ES-I3 (cell line): ENCODE measurements at regions not wholly inside any gene's neighbourhood (a gene's known extent, or its start where the extent isn't known, plus 50 kb on each side); places are given as distances from the start of the nearest gene placed in this dataset.
"Not testable (repeated sequence)": the region's sequence is repeated elsewhere in the genome, so short reads cannot be mapped to it uniquely, and the experiment has no call there.

Experiments used
- H3K36me3 ChIP-seq: 2 replicates; pipeline ENCODE4 v1.6.1; 2013; ENCODE audit warnings: mild to moderate bottlenecking, low read length, control low read depth, moderate library complexity; ENCODE audit not compliant: insufficient read depth
- H3K4me1 ChIP-seq: 2 replicates; pipeline ENCODE4 v1.6.1; 2013; ENCODE audit warnings: mild to moderate bottlenecking, control low read depth, low read length; ENCODE audit not compliant: insufficient read depth
- H3K9ac ChIP-seq: 2 replicates; pipeline ENCODE4 v1.6.1; 2013; ENCODE audit warnings: low read depth, mild to moderate bottlenecking, low read length, moderate library complexity
- H3K9me3 ChIP-seq: 2 replicates; pipeline ENCODE4 v1.6.1; 2013; ENCODE audit warnings: mild to moderate bottlenecking, low read length, moderate library complexity; ENCODE audit not compliant: control insufficient read depth, insufficient read depth

GRCh38 chr1:10880063-10880462, 83.6 kb upstream of the CASZ1 start:
- H3K9me3 ChIP-seq = no peaks in the 10 kb centered on the region
- H3K4me1 ChIP-seq = no peaks in the 10 kb centered on the region
- H3K36me3 ChIP-seq = no peaks in the 10 kb centered on the region
- H3K9ac ChIP-seq = no peak overlapping the region

DNA sequence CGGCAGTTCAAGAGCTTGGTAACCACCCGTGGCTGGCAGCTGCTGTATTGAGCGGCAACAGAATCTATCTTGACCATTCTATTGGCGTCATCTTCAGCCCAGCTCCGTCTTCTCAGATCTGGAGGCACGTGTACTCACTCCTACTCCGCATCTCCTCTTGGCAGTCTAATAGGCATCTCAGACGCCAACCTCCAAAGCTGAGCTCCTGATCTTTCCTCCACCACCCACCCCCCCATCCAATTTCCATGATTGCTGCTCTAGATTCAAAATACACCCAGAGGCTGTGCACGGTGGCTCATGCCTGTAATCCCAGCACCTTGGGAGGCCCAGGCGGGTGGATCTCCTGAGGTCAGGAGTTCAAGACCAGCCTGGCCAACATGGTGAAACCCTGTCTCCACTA, 84.6 kb upstream of the CASZ1 start:
- no peak overlapping the region for H3K9ac ChIP-seq
- H3K4me1 ChIP-seq = no peaks in the 10 kb centered on the region
- H3K9me3 ChIP-seq = no peaks in the 10 kb centered on the region
- H3K36me3 ChIP-seq = no peaks in the 10 kb centered on the region

DNA sequence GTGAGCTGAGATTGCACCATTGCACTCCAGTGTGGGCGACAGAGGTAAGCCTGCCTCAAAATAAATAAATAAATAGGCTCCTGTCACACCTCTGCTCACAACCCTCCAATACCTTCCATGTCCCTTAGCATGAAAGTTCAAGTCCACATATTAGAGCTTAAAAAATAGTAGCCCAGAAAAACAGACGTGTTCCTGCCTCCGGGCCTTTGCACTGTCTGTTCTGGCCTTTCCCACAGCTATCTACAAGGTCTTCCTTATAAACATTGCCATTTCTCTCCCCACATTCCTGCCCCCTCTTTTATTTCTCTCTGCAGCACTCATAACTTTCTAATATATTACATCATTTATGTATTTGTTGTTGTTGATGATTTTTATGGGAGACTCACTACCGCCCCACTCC, 85.6 kb upstream of the CASZ1 start:
- Histone ChIP-seq H3K9ac (no peak overlapping the region), H3K4me1 (no peaks in the 10 kb centered on the region), H3K36me3 (no peaks in the 10 kb centered on the region), H3K9me3 (no peaks in the 10 kb centered on the region)

- H3K9me3 ChIP-seq, H3K36me3 ChIP-seq, H3K9ac ChIP-seq: not testable (repeated sequence)
- H3K4me1 ChIP-seq = peaks cover 19% of the 10 kb centered on the region; the same call in 1 of the 2 replicates
These were observed 90.6 kb upstream of the CASZ1 start for GRCh38 chr1:10887032-10887431.

- Histone ChIP-seq H3K36me3 (no peaks in the 10 kb centered on the region), H3K4me1 (peaks cover 19% of the 10 kb centered on the region; the same call in 1 of the 2 replicates), H3K9ac (peak overlapping the region; percentile 56; the same call in 1 of the 2 replicates), H3K9me3 (no peaks in the 10 kb centered on the region)
These were observed 91.8 kb upstream of the CASZ1 start for GRCh38 chr1:10888291-10888690.

GRCh38 chr1:10888791-10889649, 92.6 kb upstream of the CASZ1 start:
- Histone ChIP-seq H3K9ac (peak overlapping the region; percentile 56; the same call in 1 of the 2 replicates), H3K9me3 (no peaks in the 10 kb centered on the region), H3K4me1 (peaks cover 19% of the 10 kb centered on the region; the same call in 1 of the 2 replicates), H3K36me3 (no peaks in the 10 kb centered on the region)

GRCh38 chr1:10889650-10890353, 93.4 kb upstream of the CASZ1 start:
- Histone ChIP-seq H3K9me3 (no peaks in the 10 kb centered on the region), H3K4me1 (peaks cover 19% of the 10 kb centered on the region; the same call in 1 of the 2 replicates), H3K36me3 (no peaks in the 10 kb centered on the region), H3K9ac (no peak overlapping the region; the same call in 1 of the 2 replicates)

DNA sequence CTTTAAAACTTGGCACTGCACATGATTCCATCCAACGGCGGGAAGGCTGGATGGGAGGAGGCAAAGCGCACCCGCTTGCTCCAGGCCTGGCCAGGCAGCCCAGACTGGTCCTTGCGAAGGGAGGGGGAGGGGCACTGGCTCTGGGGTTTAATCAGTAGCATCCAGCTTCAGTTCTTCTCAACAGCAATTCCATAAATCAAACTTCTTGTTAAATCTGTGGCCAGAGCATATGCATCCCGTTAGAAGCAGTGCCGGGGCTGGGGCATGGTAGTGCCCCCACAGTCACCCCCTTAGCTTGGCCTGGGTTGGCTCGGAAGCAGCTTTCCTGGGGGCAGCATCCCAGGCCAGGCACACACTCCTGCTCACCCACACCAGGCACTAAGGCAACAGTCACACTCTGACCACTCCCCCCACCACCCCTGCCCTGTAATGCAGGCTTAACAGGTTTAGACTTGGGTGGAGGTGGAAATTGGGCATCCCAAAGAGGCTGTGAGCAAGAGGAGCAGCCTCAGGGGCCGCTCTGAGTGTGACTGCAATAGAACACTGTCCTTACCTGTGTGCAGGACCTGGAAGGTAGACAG, 94.1 kb upstream of the CASZ1 start:
- Histone ChIP-seq H3K36me3 (no peaks in the 10 kb centered on the region), H3K9ac (no peak overlapping the region), H3K9me3 (no peaks in the 10 kb centered on the region), H3K4me1 (peaks cover 19% of the 10 kb centered on the region; the same call in 1 of the 2 replicates)

DNA sequence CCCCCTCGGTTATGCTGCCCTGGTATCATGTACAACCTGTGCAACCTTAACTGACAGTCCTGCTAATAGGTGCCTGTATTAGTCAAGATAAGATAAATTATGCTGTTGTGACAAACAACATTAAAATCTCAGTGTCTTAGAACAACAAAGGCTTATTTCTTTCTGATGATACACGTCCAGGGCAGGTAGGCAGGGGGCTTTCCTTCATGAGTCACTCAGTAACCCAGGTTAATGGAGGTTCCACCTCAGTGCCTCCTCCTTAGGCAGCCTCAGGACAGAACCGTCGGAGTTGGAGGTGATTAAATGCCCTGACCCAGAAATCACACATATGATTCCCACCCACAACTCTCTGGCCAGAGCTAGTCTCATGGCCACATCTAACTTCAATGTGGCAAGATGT, 94.6 kb upstream of the CASZ1 start:
- Histone ChIP-seq H3K4me1 (peaks cover 19% of the 10 kb centered on the region; the same call in 1 of the 2 replicates), H3K9ac (no peak overlapping the region), H3K9me3 (no peaks in the 10 kb centered on the region), H3K36me3 (no peaks in the 10 kb centered on the region)

GRCh38 chr1:10892138-10893065, 96.0 kb upstream of the CASZ1 start:
- H3K4me1 ChIP-seq = peaks cover 19% of the 10 kb centered on the region; the same call in 1 of the 2 replicates
- no peaks in the 10 kb centered on the region for H3K9me3 ChIP-seq
- H3K36me3 ChIP-seq = no peaks in the 10 kb centered on the region
- no peak overlapping the region for H3K9ac ChIP-seq

DNA sequence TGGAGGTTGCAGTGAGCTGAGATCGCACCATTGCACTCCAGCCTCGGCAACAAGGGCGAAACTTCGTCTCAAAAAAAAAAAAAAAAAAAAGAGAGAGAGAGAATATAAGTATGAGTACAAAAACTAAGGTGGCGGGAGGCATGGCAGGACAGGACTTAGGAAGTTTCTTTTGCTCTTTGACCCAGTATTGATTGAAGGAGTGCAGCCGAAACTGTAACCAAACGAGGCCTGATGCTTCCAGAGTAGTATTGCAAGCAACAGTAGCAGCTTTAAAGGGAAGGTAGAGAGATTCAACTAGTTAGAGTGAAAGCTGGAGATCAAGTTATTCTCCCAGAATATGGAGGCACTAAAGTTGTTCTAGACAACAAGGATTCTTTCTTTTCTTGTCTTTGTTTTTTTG, 99.2 kb upstream of the CASZ1 start:
- H3K36me3 ChIP-seq = no peaks in the 10 kb centered on the region
- H3K4me1 ChIP-seq = peaks cover 21% of the 10 kb centered on the region
- H3K9me3 ChIP-seq = no peaks in the 10 kb centered on the region
- H3K9ac ChIP-seq = no peak overlapping the region

- Histone ChIP-seq H3K9ac (no peak overlapping the region), H3K36me3 (no peaks in the 10 kb centered on the region), H3K9me3 (no peaks in the 10 kb centered on the region), H3K4me1 (peaks cover 22% of the 10 kb centered on the region)
These were observed 100.2 kb upstream of the CASZ1 start for GRCh38 chr1:10896673-10897072.

- Histone ChIP-seq H3K36me3 (no peaks in the 10 kb centered on the region), H3K4me1 (peaks cover 30% of the 10 kb centered on the region), H3K9me3 (no peaks in the 10 kb centered on the region), H3K9ac (no peak overlapping the region)
These were observed 101.0 kb upstream of the CASZ1 start for GRCh38 chr1:10897321-10897980.
